HL-60 (cell line): ENCODE measurements at regions not wholly inside any gene's neighbourhood (a gene's known extent, or its start where the extent isn't known, plus 50 kb on each side); places are given as distances from the start of the nearest gene placed in this dataset.

Experiments
- DNase-seq, 2 experiments: peaks; one replicate each; pipeline ENCODE4 v3.0.0-alpha.2; 2010 to 2020; ENCODE audit warnings: low read depth in 1 of 2, low spot score in 1 of 2
- H3K27ac ChIP-seq: fragments of 250-450 bp; sonication (Bioruptor Pico); replicated peaks from 2 replicates; pipeline ENCODE4 v1.5.1; 2020; ENCODE audit warnings: mild to moderate bottlenecking, moderate library complexity
- H3K27me3 ChIP-seq: fragments of 250-450 bp; sonication (Bioruptor Pico); 2 replicates; pipeline ENCODE4 v1.5.1; 2021; ENCODE audit warnings: mild to moderate bottlenecking, moderate library complexity; ENCODE audit not compliant: insufficient read depth, poor library complexity, severe bottlenecking
- H3K4me3 ChIP-seq: replicated peaks from 2 replicates; pipeline ENCODE4 v1.5.1; 2011; ENCODE audit warnings: mild to moderate bottlenecking, control low read depth, low read length; ENCODE audit not compliant: insufficient read depth
- GABPA ChIP-seq: IDR thresholded peaks from 2 replicates; pipeline ENCODE4 v1.6.1; 2012; ENCODE audit warnings: low read depth
- POLR2AphosphoS5 ChIP-seq: IDR thresholded peaks from 2 replicates; pipeline ENCODE4 v1.6.1; 2012; ENCODE audit warnings: low read depth
- SPI1 ChIP-seq: IDR thresholded peaks from 2 replicates; pipeline ENCODE4 v1.6.1; 2012; ENCODE audit warnings: low read depth, mild to moderate bottlenecking, borderline replicate concordance
- TF ChIP-seq, protein P1 (sequence below): IDR thresholded peaks from one replicate; pipeline ENCODE4 v1.5.1; 2011; ENCODE audit warnings: low read length, control low read depth, inconsistent platforms; ENCODE audit not compliant: insufficient read depth
- TF ChIP-seq, protein P2 (sequence below): IDR thresholded peaks from 2 replicates; pipeline ENCODE4 v1.6.1; 2012; ENCODE audit warnings: low read depth; ENCODE audit not compliant: insufficient replicate concordance

DNA sequence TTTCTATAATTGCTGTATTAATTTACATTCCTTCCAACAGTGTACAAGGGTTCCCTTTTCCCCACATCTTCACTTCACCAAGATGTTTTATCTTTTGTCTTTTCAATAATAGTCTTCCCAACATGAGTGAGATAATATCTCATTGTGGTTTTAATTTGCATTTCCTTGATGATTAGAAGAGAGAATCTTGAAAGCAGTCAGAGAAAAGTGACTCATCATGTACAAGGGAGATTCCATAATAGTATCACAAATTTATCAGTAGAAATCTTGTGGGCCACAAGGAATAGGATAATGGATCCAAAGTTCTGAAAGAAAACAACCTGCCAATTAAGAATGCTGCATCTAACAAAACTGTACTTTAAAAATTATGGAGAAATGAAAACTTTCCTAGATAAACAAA, 189.3 kb downstream of the NECTIN3 start:
- TF ChIP-seq, protein P1, sequence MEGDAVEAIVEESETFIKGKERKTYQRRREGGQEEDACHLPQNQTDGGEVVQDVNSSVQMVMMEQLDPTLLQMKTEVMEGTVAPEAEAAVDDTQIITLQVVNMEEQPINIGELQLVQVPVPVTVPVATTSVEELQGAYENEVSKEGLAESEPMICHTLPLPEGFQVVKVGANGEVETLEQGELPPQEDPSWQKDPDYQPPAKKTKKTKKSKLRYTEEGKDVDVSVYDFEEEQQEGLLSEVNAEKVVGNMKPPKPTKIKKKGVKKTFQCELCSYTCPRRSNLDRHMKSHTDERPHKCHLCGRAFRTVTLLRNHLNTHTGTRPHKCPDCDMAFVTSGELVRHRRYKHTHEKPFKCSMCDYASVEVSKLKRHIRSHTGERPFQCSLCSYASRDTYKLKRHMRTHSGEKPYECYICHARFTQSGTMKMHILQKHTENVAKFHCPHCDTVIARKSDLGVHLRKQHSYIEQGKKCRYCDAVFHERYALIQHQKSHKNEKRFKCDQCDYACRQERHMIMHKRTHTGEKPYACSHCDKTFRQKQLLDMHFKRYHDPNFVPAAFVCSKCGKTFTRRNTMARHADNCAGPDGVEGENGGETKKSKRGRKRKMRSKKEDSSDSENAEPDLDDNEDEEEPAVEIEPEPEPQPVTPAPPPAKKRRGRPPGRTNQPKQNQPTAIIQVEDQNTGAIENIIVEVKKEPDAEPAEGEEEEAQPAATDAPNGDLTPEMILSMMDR, result no peak
- TF ChIP-seq GABPA (no peak), SPI1 (no peak), POLR2AphosphoS5 (no peak)
- TF ChIP-seq, protein P2, sequence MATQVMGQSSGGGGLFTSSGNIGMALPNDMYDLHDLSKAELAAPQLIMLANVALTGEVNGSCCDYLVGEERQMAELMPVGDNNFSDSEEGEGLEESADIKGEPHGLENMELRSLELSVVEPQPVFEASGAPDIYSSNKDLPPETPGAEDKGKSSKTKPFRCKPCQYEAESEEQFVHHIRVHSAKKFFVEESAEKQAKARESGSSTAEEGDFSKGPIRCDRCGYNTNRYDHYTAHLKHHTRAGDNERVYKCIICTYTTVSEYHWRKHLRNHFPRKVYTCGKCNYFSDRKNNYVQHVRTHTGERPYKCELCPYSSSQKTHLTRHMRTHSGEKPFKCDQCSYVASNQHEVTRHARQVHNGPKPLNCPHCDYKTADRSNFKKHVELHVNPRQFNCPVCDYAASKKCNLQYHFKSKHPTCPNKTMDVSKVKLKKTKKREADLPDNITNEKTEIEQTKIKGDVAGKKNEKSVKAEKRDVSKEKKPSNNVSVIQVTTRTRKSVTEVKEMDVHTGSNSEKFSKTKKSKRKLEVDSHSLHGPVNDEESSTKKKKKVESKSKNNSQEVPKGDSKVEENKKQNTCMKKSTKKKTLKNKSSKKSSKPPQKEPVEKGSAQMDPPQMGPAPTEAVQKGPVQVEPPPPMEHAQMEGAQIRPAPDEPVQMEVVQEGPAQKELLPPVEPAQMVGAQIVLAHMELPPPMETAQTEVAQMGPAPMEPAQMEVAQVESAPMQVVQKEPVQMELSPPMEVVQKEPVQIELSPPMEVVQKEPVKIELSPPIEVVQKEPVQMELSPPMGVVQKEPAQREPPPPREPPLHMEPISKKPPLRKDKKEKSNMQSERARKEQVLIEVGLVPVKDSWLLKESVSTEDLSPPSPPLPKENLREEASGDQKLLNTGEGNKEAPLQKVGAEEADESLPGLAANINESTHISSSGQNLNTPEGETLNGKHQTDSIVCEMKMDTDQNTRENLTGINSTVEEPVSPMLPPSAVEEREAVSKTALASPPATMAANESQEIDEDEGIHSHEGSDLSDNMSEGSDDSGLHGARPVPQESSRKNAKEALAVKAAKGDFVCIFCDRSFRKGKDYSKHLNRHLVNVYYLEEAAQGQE, result no peak
- H3K27ac ChIP-seq, result no peak overlapping the region
- H3K27me3 ChIP-seq, result no peaks in the 10 kb centered on the region
- no peak overlapping the region for H3K4me3 ChIP-seq
- DNase-seq, result no peak

DNA sequence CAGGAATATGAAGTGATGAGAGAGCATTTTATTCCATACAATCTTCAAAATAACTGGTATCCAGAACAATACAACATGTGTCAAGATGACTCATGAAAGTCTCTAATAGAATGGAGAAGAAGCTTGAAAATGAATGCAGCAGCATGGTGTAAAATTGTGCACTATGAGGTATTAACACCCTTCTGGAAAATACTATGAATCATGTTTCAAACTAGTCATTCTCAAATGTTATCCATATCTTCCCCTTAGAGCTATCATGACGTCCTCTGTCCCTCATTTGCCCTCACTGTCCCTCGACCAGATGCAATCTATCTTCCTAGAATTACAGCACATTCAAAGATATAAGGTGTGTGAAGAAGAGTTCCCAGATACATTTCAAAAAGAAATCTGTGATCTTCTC, 198.2 kb downstream of the NECTIN3 start:
- H3K4me3 ChIP-seq, result no peak overlapping the region
- no peaks in the 10 kb centered on the region for H3K27me3 ChIP-seq
- no peak for DNase-seq
- TF ChIP-seq, protein P1, result no peak
- TF ChIP-seq, protein P2, result no peak
- no peak for TF ChIP-seq POLR2AphosphoS5
- no peak for TF ChIP-seq GABPA
- TF ChIP-seq SPI1, result no peak
- no peak overlapping the region for H3K27ac ChIP-seq

- TF ChIP-seq GABPA, result no peak
- TF ChIP-seq, protein P2, result no peak
- TF ChIP-seq POLR2AphosphoS5, result no peak
- no peak for TF ChIP-seq SPI1
- TF ChIP-seq, protein P1, result no peak
- Histone ChIP-seq H3K27ac (no peak overlapping the region), H3K4me3 (no peak overlapping the region), H3K27me3 (no peaks in the 10 kb centered on the region)
- DNase-seq, result no peak
Observed at GRCh38 chr3:111277226-111277625, 205.6 kb downstream of the NECTIN3 start.
